HL-60 (cell line): ENCODE measurements at regions not wholly inside any gene's neighbourhood (a gene's known extent, or its start where the extent isn't known, plus 50 kb on each side); places are given as distances from the start of the nearest gene placed in this dataset.

Source experiments
- DNase-seq, 2 experiments: peaks; one replicate each; pipeline ENCODE4 v3.0.0-alpha.2; 2010 to 2020; ENCODE audit warnings: low read depth in 1 of 2, low spot score in 1 of 2
- H3K27ac ChIP-seq: fragments of 250-450 bp; sonication (Bioruptor Pico); replicated peaks from 2 replicates; pipeline ENCODE4 v1.5.1; 2020; ENCODE audit warnings: mild to moderate bottlenecking, moderate library complexity
- H3K27me3 ChIP-seq: fragments of 250-450 bp; sonication (Bioruptor Pico); 2 replicates; pipeline ENCODE4 v1.5.1; 2021; ENCODE audit warnings: mild to moderate bottlenecking, moderate library complexity; ENCODE audit not compliant: insufficient read depth, poor library complexity, severe bottlenecking
- H3K4me3 ChIP-seq: replicated peaks from 2 replicates; pipeline ENCODE4 v1.5.1; 2011; ENCODE audit warnings: mild to moderate bottlenecking, control low read depth, low read length; ENCODE audit not compliant: insufficient read depth
- GABPA ChIP-seq: IDR thresholded peaks from 2 replicates; pipeline ENCODE4 v1.6.1; 2012; ENCODE audit warnings: low read depth
- POLR2AphosphoS5 ChIP-seq: IDR thresholded peaks from 2 replicates; pipeline ENCODE4 v1.6.1; 2012; ENCODE audit warnings: low read depth
- SPI1 ChIP-seq: IDR thresholded peaks from 2 replicates; pipeline ENCODE4 v1.6.1; 2012; ENCODE audit warnings: low read depth, mild to moderate bottlenecking, borderline replicate concordance
- TF ChIP-seq, protein P1 (sequence below): IDR thresholded peaks from one replicate; pipeline ENCODE4 v1.5.1; 2011; ENCODE audit warnings: low read length, control low read depth, inconsistent platforms; ENCODE audit not compliant: insufficient read depth
- TF ChIP-seq, protein P2 (sequence below): IDR thresholded peaks from 2 replicates; pipeline ENCODE4 v1.6.1; 2012; ENCODE audit warnings: low read depth; ENCODE audit not compliant: insufficient replicate concordance

DNA sequence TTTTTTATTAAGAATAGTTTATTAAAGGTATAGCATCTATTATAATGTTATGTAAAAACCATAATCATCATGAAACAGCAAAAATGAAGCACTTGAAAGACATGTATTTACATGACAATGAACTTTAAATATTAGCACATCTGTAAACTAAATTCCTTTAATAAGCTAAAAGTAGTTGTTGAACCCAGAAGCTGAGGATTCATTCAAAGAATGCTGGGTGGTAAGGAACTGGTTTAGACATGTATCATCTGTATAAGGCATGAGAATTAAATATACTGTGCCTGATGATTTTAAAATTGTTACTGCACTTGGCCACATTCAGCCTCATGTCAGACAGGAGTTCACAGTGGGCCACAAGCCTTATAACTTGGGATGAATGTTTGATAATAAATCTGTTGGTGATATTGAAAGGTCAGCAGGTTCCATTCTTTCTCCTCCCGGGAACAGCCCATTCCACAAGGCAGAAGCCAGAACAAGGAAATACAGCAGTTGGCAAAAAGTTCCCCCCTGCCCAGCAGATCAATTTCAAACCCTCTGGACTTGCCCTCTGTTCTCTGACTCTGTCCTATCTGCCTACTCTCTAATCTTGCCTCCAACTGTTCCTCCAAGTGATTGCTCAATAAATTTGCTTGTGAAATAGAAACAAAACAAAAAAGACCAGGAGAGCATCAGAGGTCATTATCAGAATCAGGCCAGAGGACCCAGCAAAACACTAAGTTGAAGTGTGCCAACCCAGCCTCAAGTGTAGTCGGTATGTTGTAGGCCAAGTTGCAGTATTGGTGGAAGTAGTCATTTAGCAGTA lies 49.8 kb upstream of the TEX264 start:
- DNase-seq, result peak in 1 of 2 experiments; percentile 24
- H3K27ac ChIP-seq, result no peak overlapping the region
- no peaks in the 10 kb centered on the region for H3K27me3 ChIP-seq
- TF ChIP-seq SPI1 (no peak), POLR2AphosphoS5 (no peak), GABPA (no peak)
- TF ChIP-seq, protein P1, sequence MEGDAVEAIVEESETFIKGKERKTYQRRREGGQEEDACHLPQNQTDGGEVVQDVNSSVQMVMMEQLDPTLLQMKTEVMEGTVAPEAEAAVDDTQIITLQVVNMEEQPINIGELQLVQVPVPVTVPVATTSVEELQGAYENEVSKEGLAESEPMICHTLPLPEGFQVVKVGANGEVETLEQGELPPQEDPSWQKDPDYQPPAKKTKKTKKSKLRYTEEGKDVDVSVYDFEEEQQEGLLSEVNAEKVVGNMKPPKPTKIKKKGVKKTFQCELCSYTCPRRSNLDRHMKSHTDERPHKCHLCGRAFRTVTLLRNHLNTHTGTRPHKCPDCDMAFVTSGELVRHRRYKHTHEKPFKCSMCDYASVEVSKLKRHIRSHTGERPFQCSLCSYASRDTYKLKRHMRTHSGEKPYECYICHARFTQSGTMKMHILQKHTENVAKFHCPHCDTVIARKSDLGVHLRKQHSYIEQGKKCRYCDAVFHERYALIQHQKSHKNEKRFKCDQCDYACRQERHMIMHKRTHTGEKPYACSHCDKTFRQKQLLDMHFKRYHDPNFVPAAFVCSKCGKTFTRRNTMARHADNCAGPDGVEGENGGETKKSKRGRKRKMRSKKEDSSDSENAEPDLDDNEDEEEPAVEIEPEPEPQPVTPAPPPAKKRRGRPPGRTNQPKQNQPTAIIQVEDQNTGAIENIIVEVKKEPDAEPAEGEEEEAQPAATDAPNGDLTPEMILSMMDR, result no peak
- TF ChIP-seq, protein P2, sequence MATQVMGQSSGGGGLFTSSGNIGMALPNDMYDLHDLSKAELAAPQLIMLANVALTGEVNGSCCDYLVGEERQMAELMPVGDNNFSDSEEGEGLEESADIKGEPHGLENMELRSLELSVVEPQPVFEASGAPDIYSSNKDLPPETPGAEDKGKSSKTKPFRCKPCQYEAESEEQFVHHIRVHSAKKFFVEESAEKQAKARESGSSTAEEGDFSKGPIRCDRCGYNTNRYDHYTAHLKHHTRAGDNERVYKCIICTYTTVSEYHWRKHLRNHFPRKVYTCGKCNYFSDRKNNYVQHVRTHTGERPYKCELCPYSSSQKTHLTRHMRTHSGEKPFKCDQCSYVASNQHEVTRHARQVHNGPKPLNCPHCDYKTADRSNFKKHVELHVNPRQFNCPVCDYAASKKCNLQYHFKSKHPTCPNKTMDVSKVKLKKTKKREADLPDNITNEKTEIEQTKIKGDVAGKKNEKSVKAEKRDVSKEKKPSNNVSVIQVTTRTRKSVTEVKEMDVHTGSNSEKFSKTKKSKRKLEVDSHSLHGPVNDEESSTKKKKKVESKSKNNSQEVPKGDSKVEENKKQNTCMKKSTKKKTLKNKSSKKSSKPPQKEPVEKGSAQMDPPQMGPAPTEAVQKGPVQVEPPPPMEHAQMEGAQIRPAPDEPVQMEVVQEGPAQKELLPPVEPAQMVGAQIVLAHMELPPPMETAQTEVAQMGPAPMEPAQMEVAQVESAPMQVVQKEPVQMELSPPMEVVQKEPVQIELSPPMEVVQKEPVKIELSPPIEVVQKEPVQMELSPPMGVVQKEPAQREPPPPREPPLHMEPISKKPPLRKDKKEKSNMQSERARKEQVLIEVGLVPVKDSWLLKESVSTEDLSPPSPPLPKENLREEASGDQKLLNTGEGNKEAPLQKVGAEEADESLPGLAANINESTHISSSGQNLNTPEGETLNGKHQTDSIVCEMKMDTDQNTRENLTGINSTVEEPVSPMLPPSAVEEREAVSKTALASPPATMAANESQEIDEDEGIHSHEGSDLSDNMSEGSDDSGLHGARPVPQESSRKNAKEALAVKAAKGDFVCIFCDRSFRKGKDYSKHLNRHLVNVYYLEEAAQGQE, result no peak
- H3K4me3 ChIP-seq, result no peak overlapping the region
